MM.1S (cell line): ENCODE measurements at regions not wholly inside any gene's neighbourhood (a gene's known extent, or its start where the extent isn't known, plus 50 kb on each side); places are given as distances from the start of the nearest gene placed in this dataset.

Experiments used
- DNase-seq: peaks from one replicate; pipeline ENCODE4 v3.0.0-alpha.2; 2015
- H2AFZ ChIP-seq: fragments of 300-600 bp; sonication (generic); 2 replicates; pipeline ENCODE4 v1.6.0; 2016; ENCODE audit warnings: antibody characterized with exemption, low read length
- H3F3A ChIP-seq: fragments of 300-600 bp; sonication (generic); 2 replicates; pipeline ENCODE4 v1.6.1; 2016; ENCODE audit warnings: mild to moderate bottlenecking, antibody characterized with exemption, low read length, moderate library complexity, mixed read lengths; ENCODE audit not compliant: insufficient read depth
- H3K27ac ChIP-seq: fragments of 300-600 bp; sonication (generic); 2 replicates; pipeline ENCODE4 v1.5.1; 2016; ENCODE audit warnings: mild to moderate bottlenecking, low read length
- H3K27me3 ChIP-seq: fragments of 300-600 bp; sonication (generic); replicated peaks from 2 replicates; pipeline ENCODE4 v1.6.0; 2016; ENCODE audit warnings: low read length; ENCODE audit not compliant: insufficient read depth
- H3K36me3 ChIP-seq: fragments of 300-600 bp; sonication (generic); replicated peaks from 2 replicates; pipeline ENCODE4 v1.6.1; 2016; ENCODE audit warnings: mild to moderate bottlenecking, low read length, mixed read lengths; ENCODE audit not compliant: insufficient read depth
- H3K4me1 ChIP-seq: fragments of 300-600 bp; sonication (generic); 2 replicates; pipeline ENCODE4 v1.6.1; 2016; ENCODE audit warnings: low read length, mixed read lengths
- H3K4me2 ChIP-seq: fragments of 300-600 bp; sonication (generic); 2 replicates; pipeline ENCODE4 v1.6.0; 2016; ENCODE audit warnings: low read depth, low read length
- H3K4me3 ChIP-seq: fragments of 300-600 bp; sonication (generic); 2 replicates; pipeline ENCODE4 v1.5.1; 2016; ENCODE audit warnings: low read length, mixed read lengths
- H3K79me2 ChIP-seq: fragments of 300-600 bp; sonication (generic); 2 replicates; pipeline ENCODE4 v1.6.1; 2016; ENCODE audit warnings: mixed run types, low read length, mixed read lengths
- H3K9ac ChIP-seq: fragments of 300-600 bp; sonication (generic); 2 replicates; pipeline ENCODE4 v1.6.1; 2016; ENCODE audit warnings: low read length, mixed read lengths
- H3K9me2 ChIP-seq: fragments of 300-600 bp; sonication (generic); replicated peaks from 2 replicates; pipeline ENCODE4 v1.6.1; 2016; ENCODE audit warnings: mild to moderate bottlenecking, low read length, mixed read lengths; ENCODE audit not compliant: insufficient read depth
- H3K9me3 ChIP-seq: fragments of 300-600 bp; sonication (generic); replicated peaks from 2 replicates; pipeline ENCODE4 v1.6.1; 2016; ENCODE audit warnings: mild to moderate bottlenecking, low read length, mixed read lengths; ENCODE audit not compliant: insufficient read depth
- H4K20me1 ChIP-seq: fragments of 300-600 bp; sonication (generic); 2 replicates; pipeline ENCODE4 v1.6.1; 2016; ENCODE audit warnings: mild to moderate bottlenecking, low read length, moderate library complexity, mixed read lengths; ENCODE audit not compliant: insufficient read depth
- CTCF ChIP-seq: fragments of 300-600 bp; sonication (generic); IDR thresholded peaks from 2 replicates; pipeline ENCODE4 v1.5.1; 2016; ENCODE audit warnings: antibody characterized with exemption, low read length, mixed read lengths
- EZH2 ChIP-seq: fragments of 300-600 bp; sonication (generic); optimal IDR thresholded peaks from 2 replicates; pipeline ENCODE3; 2017; ENCODE audit warnings: low read depth, mild to moderate bottlenecking, antibody characterized with exemption, low read length, mixed read lengths
- EZH2phosphoT487 ChIP-seq: fragments of 300-600 bp; sonication (generic); IDR thresholded peaks from 2 replicates; pipeline ENCODE4 v1.6.1; 2018; ENCODE audit warnings: antibody characterized with exemption, low read length

- Histone ChIP-seq H3K4me1 (no peaks in the 10 kb centered on the region), H3K9me2 (no peaks in the 10 kb centered on the region), H3K27me3 (no peaks in the 10 kb centered on the region), H3K79me2 (no peaks in the 10 kb centered on the region), H3K36me3 (no peaks in the 10 kb centered on the region), H3K4me2 (no peak overlapping the region), H3K9ac (no peak overlapping the region), H3K9me3 (no peaks in the 10 kb centered on the region), H3K4me3 (no peak overlapping the region), H3K27ac (no peak overlapping the region), H4K20me1 (no peaks in the 10 kb centered on the region), H3F3A (no peaks in the 10 kb centered on the region), H2AFZ (no peak overlapping the region)
- no peak for DNase-seq
- TF ChIP-seq EZH2phosphoT487 (no peak), CTCF (no peak), EZH2 (no peak)
Observed at GRCh38 chr14:27199272-27199671, 601.4 kb upstream of the NOVA1 start.

- H3K4me2 ChIP-seq = no peak overlapping the region
- TF ChIP-seq EZH2 = no peak
- no peak for TF ChIP-seq EZH2phosphoT487
- no peak for TF ChIP-seq CTCF
- H2AFZ ChIP-seq = no peak overlapping the region
- H3K27ac ChIP-seq = no peak overlapping the region
- no peak for DNase-seq
- no peaks in the 10 kb centered on the region for H3F3A ChIP-seq
- no peaks in the 10 kb centered on the region for H3K27me3 ChIP-seq
- H3K36me3 ChIP-seq = no peaks in the 10 kb centered on the region
- no peak overlapping the region for H3K4me3 ChIP-seq
- no peaks in the 10 kb centered on the region for H3K9me3 ChIP-seq
- no peaks in the 10 kb centered on the region for H3K9me2 ChIP-seq
- no peak overlapping the region for H3K9ac ChIP-seq
- no peaks in the 10 kb centered on the region for H3K4me1 ChIP-seq
- no peaks in the 10 kb centered on the region for H3K79me2 ChIP-seq
- H4K20me1 ChIP-seq = no peaks in the 10 kb centered on the region
Observed at GRCh38 chr14:27205036-27205435, 607.2 kb upstream of the NOVA1 start.

GRCh38 chr14:27211741-27212140 lies 613.9 kb upstream of the NOVA1 start:
- DNase-seq = no peak
- Histone ChIP-seq H3K36me3 (no peaks in the 10 kb centered on the region), H3K27me3 (no peaks in the 10 kb centered on the region), H3K9ac (no peak overlapping the region), H3K9me2 (no peaks in the 10 kb centered on the region), H3K4me3 (no peak overlapping the region), H2AFZ (no peak overlapping the region), H3K79me2 (no peaks in the 10 kb centered on the region), H3K27ac (no peak overlapping the region), H4K20me1 (no peaks in the 10 kb centered on the region), H3K9me3 (no peaks in the 10 kb centered on the region), H3K4me1 (no peaks in the 10 kb centered on the region), H3K4me2 (no peak overlapping the region), H3F3A (no peaks in the 10 kb centered on the region)
- TF ChIP-seq CTCF = no peak
- TF ChIP-seq EZH2 = no peak
- TF ChIP-seq EZH2phosphoT487 = no peak
